IMR-90 (cell line): ENCODE measurements at regions not wholly inside any gene's neighbourhood (a gene's known extent, or its start where the extent isn't known, plus 50 kb on each side); places are given as distances from the start of the nearest gene placed in this dataset.

Experiments
- ATAC-seq: fragments of 200-7000 bp; cut with Tn5 transposase; 2 replicates; pipeline ENCODE4 v1.9.1; 2020; ENCODE audit warnings: low read depth, mild to moderate bottlenecking, moderate library complexity
- BruUV-seq: library from RNA; stranded (reverse); fragments of 400-500 nt; replicated peaks from 2 replicates; lab custom pipeline; 2021; lab: Mats Ljungman, UMichigan
- CTCF ChIA-PET: fragments of 300-600 bp; formaldehyde crosslinking; extraction: SDS; loops from one replicate; lab custom pipeline; 2021; ENCODE audit warnings: antibody characterized with exemption; lab: Yijun Ruan, JAX
- POLR2A ChIA-PET: fragments of 300-600 bp; sonication (Branson Sonifier 250); formaldehyde crosslinking; loops from one replicate; lab custom pipeline; 2022; ENCODE audit warnings: antibody characterized with exemption; ENCODE audit not compliant: unreplicated experiment; lab: Charles Lee
- DNase-seq: peaks from one replicate; pipeline ENCODE4 v3.0.0; 2013
- H2AFZ ChIP-seq: replicated peaks from 2 replicates; pipeline ENCODE3; 2013; ENCODE audit warnings: low read length, mild to moderate bottlenecking; ENCODE audit not compliant: poor library complexity
- H2AK5ac ChIP-seq: 2 replicates; pipeline ENCODE4 v1.6.1; 2013; ENCODE audit warnings: low read depth, low read length, inconsistent platforms
- H2AK9ac ChIP-seq: replicated peaks from 2 replicates; pipeline ENCODE3; 2013; ENCODE audit warnings: mild to moderate bottlenecking, low read depth, low read length, moderate library complexity; ENCODE audit not compliant: poor library complexity
- H2BK120ac ChIP-seq: 2 replicates; pipeline ENCODE4 v1.6.1; 2013; ENCODE audit warnings: low read depth, low read length, inconsistent platforms
- H2BK15ac ChIP-seq: 3 replicates; pipeline ENCODE4 v1.6.1; 2013; ENCODE audit warnings: low read depth, low read length, inconsistent platforms
- H2BK20ac ChIP-seq: 2 replicates; pipeline ENCODE4 v1.6.1; 2013; ENCODE audit warnings: low read depth, mild to moderate bottlenecking, inconsistent platforms, low read length, moderate library complexity
- H2BK5ac ChIP-seq: 2 replicates; pipeline ENCODE4 v1.6.1; 2013; ENCODE audit warnings: mild to moderate bottlenecking, low read depth, low read length, inconsistent platforms; ENCODE audit not compliant: poor library complexity, severe bottlenecking
- H3K14ac ChIP-seq: replicated peaks from 2 replicates; pipeline ENCODE4 v1.6.1; 2013; ENCODE audit warnings: low read depth, low read length, inconsistent platforms
- H3K18ac ChIP-seq: 2 replicates; pipeline ENCODE4 v1.6.1; 2013; ENCODE audit warnings: low read depth, low read length, control low read depth
- H3K23ac ChIP-seq: 2 replicates; pipeline ENCODE4 v1.6.1; 2013; ENCODE audit warnings: low read depth, low read length, inconsistent platforms
- H3K27ac ChIP-seq: 2 replicates; pipeline ENCODE4 v1.5.1; 2013; ENCODE audit warnings: mild to moderate bottlenecking, control low read depth, low read length; ENCODE audit not compliant: insufficient read depth
- H3K27me3 ChIP-seq: 2 replicates; pipeline ENCODE4 v1.6.1; 2013; ENCODE audit warnings: low read length; ENCODE audit not compliant: control insufficient read depth, insufficient read depth
- H3K36me3 ChIP-seq: 2 replicates; pipeline ENCODE4 v1.6.1; 2013; ENCODE audit warnings: low read length, mixed read lengths; ENCODE audit not compliant: control insufficient read depth, insufficient read depth
- H3K4ac ChIP-seq: 2 replicates; pipeline ENCODE4 v1.6.1; 2013; ENCODE audit warnings: low read depth, low read length, inconsistent platforms
- H3K4me1 ChIP-seq: 2 replicates; pipeline ENCODE4 v1.6.1; 2013; ENCODE audit warnings: low read length, mixed read lengths; ENCODE audit not compliant: control insufficient read depth, insufficient read depth
- H3K4me2 ChIP-seq: 2 replicates; pipeline ENCODE4 v1.6.1; 2013; ENCODE audit warnings: low read depth, mild to moderate bottlenecking, control low read depth, low read length, moderate library complexity
- H3K4me3 ChIP-seq: 2 replicates; pipeline ENCODE4 v1.5.1; 2013; ENCODE audit warnings: low read depth, mild to moderate bottlenecking, control low read depth, low read length, moderate library complexity; ENCODE audit not compliant: insufficient read depth
- H3K56ac ChIP-seq: 2 replicates; pipeline ENCODE4 v1.6.1; 2013; ENCODE audit warnings: low read length, inconsistent platforms; ENCODE audit not compliant: insufficient read depth; ENCODE audit errors: extremely low read depth
- H3K79me1 ChIP-seq, 2 experiments: 2 replicates each; pipeline ENCODE4 v1.6.1; 2013; ENCODE audit warnings: low read length in 2 of 2, inconsistent platforms in 1 of 2, low read depth in 1 of 2
- H3K9ac ChIP-seq: 2 replicates; pipeline ENCODE4 v1.6.1; 2013; ENCODE audit warnings: low read depth, low read length, control low read depth
- H3K9me1 ChIP-seq: 2 replicates; pipeline ENCODE4 v1.6.1; 2013; ENCODE audit warnings: low read length, inconsistent platforms; ENCODE audit not compliant: insufficient read depth
- H3K9me3 ChIP-seq: 2 replicates; pipeline ENCODE4 v1.6.1; 2013; ENCODE audit warnings: low read length; ENCODE audit not compliant: control insufficient read depth, insufficient read depth
- H4K20me1 ChIP-seq: 2 replicates; pipeline ENCODE4 v1.6.1; 2013; ENCODE audit warnings: low read length, inconsistent platforms; ENCODE audit not compliant: insufficient read depth
- H4K5ac ChIP-seq: 2 replicates; pipeline ENCODE4 v1.6.1; 2013; ENCODE audit warnings: mild to moderate bottlenecking, low read depth, low read length, control low read depth
- H4K8ac ChIP-seq, 2 experiments: 2 replicates each; pipeline ENCODE4 v1.6.1; 2013; ENCODE audit warnings: low read depth in 2 of 2, low read length in 2 of 2, control low read depth in 1 of 2, inconsistent platforms in 1 of 2
- H4K91ac ChIP-seq: 2 replicates; pipeline ENCODE4 v1.6.1; 2013; ENCODE audit warnings: low read depth, low read length, inconsistent platforms; ENCODE audit not compliant: insufficient read depth
- BHLHE40 ChIP-seq: fragments of 150-350 bp; IDR thresholded peaks from 2 replicates; pipeline ENCODE4 v1.6.1; 2016; ENCODE audit warnings: mild to moderate bottlenecking, low read depth, low read length
- CEBPB ChIP-seq: IDR thresholded peaks from 2 replicates; pipeline ENCODE4 v1.6.1; 2012; ENCODE audit warnings: low read depth, low read length, improper control_type of control experiment
- CHD1 ChIP-seq: IDR thresholded peaks from 2 replicates; pipeline ENCODE4 v1.6.1; 2012; ENCODE audit warnings: low read depth, low read length, improper control_type of control experiment
- CTCF ChIP-seq: conservative IDR thresholded peaks from 2 replicates; pipeline ENCODE4 v1.5.1; 2012; ENCODE audit warnings: mild to moderate bottlenecking, low read depth, low read length, improper control_type of control experiment
- FOS ChIP-seq: fragments of 150-350 bp; IDR thresholded peaks from 2 replicates; pipeline ENCODE4 v1.6.1; 2016; ENCODE audit warnings: low read depth, low read length
- MAFK ChIP-seq: IDR thresholded peaks from 2 replicates; pipeline ENCODE4 v1.6.1; 2012; ENCODE audit warnings: low read depth, low read length, improper control_type of control experiment
- MAZ ChIP-seq: IDR thresholded peaks from 2 replicates; pipeline ENCODE4 v1.6.1; 2012; ENCODE audit warnings: low read depth, mild to moderate bottlenecking, low read length, improper control_type of control experiment, moderate library complexity, borderline replicate concordance
- MXI1 ChIP-seq: IDR thresholded peaks from 2 replicates; pipeline ENCODE4 v1.6.1; 2012; ENCODE audit warnings: low read depth, mild to moderate bottlenecking, low read length, moderate library complexity, borderline replicate concordance
- NFE2L2 ChIP-seq: fragments of 150-350 bp; IDR thresholded peaks from 2 replicates; pipeline ENCODE4 v1.6.1; 2016; ENCODE audit warnings: low read depth, mild to moderate bottlenecking, low read length
- POLR2A ChIP-seq: IDR thresholded peaks from 2 replicates; pipeline ENCODE4 v1.6.1; 2012; ENCODE audit warnings: mild to moderate bottlenecking, low read depth, low read length
- RAD21 ChIP-seq: IDR thresholded peaks from 2 replicates; pipeline ENCODE4 v1.6.1; 2012; ENCODE audit warnings: low read length, improper control_type of control experiment
- RCOR1 ChIP-seq: IDR thresholded peaks from 2 replicates; pipeline ENCODE4 v1.6.1; 2012; ENCODE audit warnings: mild to moderate bottlenecking, low read length, improper control_type of control experiment; ENCODE audit not compliant: insufficient replicate concordance
- RFX5 ChIP-seq: IDR thresholded peaks from 2 replicates; pipeline ENCODE4 v1.8.0; 2012; ENCODE audit warnings: low read depth, mild to moderate bottlenecking, low read length, moderate library complexity
- SMC3 ChIP-seq: fragments of 150-350 bp; IDR thresholded peaks from 2 replicates; pipeline ENCODE4 v1.6.1; 2016; ENCODE audit warnings: low read depth, mild to moderate bottlenecking, antibody characterized with exemption, low read length, moderate library complexity
- WGBS, 2 experiments: methylation state at CpG; one replicate each; pipeline versions ENCODE4 v1.1.5 to v1.1.7; 2013; ENCODE audit warnings: missing lambda C conversion rate in 2 of 2; ENCODE audit not compliant: insufficient read length in 1 of 2; ENCODE audit errors: extremely low coverage in 2 of 2; 5-methylcytosine and 5-hydroxymethylcytosine counted together
- dilution Hi-C: fragments of 300-500 bp; cut with HindIII; formaldehyde crosslinking; loops from one replicate; pipeline ENCODE4 v1.14.3; 2018; ENCODE audit warnings: low sequenced_read_pairs; ENCODE audit not compliant: unreplicated experiment
- in situ Hi-C: fragments of 300-500 bp; cut with MboI; formaldehyde crosslinking; loops from 3 replicates; pipeline ENCODE4 v1.14.3; 2019; ENCODE audit warnings: low sequenced_read_pairs, inconsistent platforms, mixed read lengths
- intact Hi-C: fragments of 100-400 bp; cut with micrococcal nuclease; formaldehyde crosslinking; loops from 2 replicates; pipeline ENCODE4 v1.10.0; 2022
- TF ChIP-seq, protein P1 (sequence below): fragments of 150-350 bp; IDR thresholded peaks from 2 replicates; pipeline ENCODE4 v1.6.1; 2016; ENCODE audit warnings: low read depth, mild to moderate bottlenecking, low read length, moderate library complexity, borderline replicate concordance
- TF ChIP-seq, protein P2 (sequence below): fragments of 150-350 bp; IDR thresholded peaks from 2 replicates; pipeline ENCODE4 v1.6.1; 2017; ENCODE audit warnings: mild to moderate bottlenecking, antibody characterized with exemption, low read length, low read depth

GRCh38 chr5:93090698-93091097, 490.3 kb downstream of the NR2F1-AS1 start:
- Histone ChIP-seq H3K18ac (no peak overlapping the region), H2BK5ac (no peak overlapping the region), H3K36me3 (no peaks in the 10 kb centered on the region), H3K56ac (no peak overlapping the region), H4K8ac (no peak overlapping the region), H3K23ac (no peak overlapping the region), H2AK9ac (no peak overlapping the region), H2AK5ac (no peak overlapping the region), H3K9me3 (no peaks in the 10 kb centered on the region), H4K91ac (no peak overlapping the region), H3K4ac (no peak overlapping the region), H2BK15ac (no peak overlapping the region), H3K4me3 (no peak overlapping the region), H3K27ac (no peak overlapping the region), H2BK20ac (no peak overlapping the region), H3K9ac (no peak overlapping the region), H2BK120ac (no peak overlapping the region), H3K14ac (no peak overlapping the region), H3K4me1 (peaks cover 2% of the 10 kb centered on the region; the same call in 1 of the 2 replicates), H3K9me1 (no peaks in the 10 kb centered on the region), H3K4me2 (no peak overlapping the region), H4K5ac (no peak overlapping the region), H3K27me3 (no peaks in the 10 kb centered on the region), H3K79me1 (no peaks in the 10 kb centered on the region), H4K20me1 (no peaks in the 10 kb centered on the region), H2AFZ (no peak overlapping the region)
- BruUV-seq: no TSS peak
- intact Hi-C loops (no loop called here), dilution Hi-C loops (no loop called here), in situ Hi-C loops (loop anchor here (25.0 kb wide), 1 partner anchor 778 kb away; no protein-coding TSS in a partner anchor)
- DNase-seq (no peak), ATAC-seq (no peak)
- ChIA-PET POLR2A (no interaction called here), CTCF (no interaction called here)
- no CpG with 5 or more reads among the region's 5 CpGs for WGBS, 2 experiments
- no peak for TF ChIP-seq CTCF
- no peak for TF ChIP-seq NFE2L2
- no peak for TF ChIP-seq RFX5
- no peak for TF ChIP-seq CEBPB
- TF ChIP-seq MAZ: no peak
- no peak for TF ChIP-seq MAFK
- TF ChIP-seq CHD1: no peak
- TF ChIP-seq MXI1: no peak
- TF ChIP-seq, protein P1, sequence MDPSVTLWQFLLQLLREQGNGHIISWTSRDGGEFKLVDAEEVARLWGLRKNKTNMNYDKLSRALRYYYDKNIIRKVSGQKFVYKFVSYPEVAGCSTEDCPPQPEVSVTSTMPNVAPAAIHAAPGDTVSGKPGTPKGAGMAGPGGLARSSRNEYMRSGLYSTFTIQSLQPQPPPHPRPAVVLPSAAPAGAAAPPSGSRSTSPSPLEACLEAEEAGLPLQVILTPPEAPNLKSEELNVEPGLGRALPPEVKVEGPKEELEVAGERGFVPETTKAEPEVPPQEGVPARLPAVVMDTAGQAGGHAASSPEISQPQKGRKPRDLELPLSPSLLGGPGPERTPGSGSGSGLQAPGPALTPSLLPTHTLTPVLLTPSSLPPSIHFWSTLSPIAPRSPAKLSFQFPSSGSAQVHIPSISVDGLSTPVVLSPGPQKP: no peak
- TF ChIP-seq, protein P2, sequence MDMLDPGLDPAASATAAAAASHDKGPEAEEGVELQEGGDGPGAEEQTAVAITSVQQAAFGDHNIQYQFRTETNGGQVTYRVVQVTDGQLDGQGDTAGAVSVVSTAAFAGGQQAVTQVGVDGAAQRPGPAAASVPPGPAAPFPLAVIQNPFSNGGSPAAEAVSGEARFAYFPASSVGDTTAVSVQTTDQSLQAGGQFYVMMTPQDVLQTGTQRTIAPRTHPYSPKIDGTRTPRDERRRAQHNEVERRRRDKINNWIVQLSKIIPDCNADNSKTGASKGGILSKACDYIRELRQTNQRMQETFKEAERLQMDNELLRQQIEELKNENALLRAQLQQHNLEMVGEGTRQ: no peak
- TF ChIP-seq POLR2A: no peak
- TF ChIP-seq RAD21: no peak
- TF ChIP-seq SMC3: no peak
- TF ChIP-seq RCOR1: no peak
- no peak for TF ChIP-seq BHLHE40
- no peak for TF ChIP-seq FOS
